ENCODE measurements at regions not wholly inside any gene's neighbourhood (a gene's known extent, or its start where the extent isn't known, plus 50 kb on each side); places are given as distances from the start of the nearest gene placed in this dataset.

- Histone ChIP-seq H3K9me3 (no peaks in the 10 kb centered on the region), H3K27ac (no peak overlapping the region), H3K36me3 (no peaks in the 10 kb centered on the region), H3K4me1 (ENCODE audit: control insufficient read depth in 1 of 2, low read depth in 2 of 2) (no peaks in the 10 kb centered on the region), H3K4me3 (no peak overlapping the region), H3K27me3 (replicated peaks; ENCODE audit: insufficient read depth) (no peaks in the 10 kb centered on the region)
- no peak for ATAC-seq (ENCODE audit: insufficient number of reproducible peaks, low FRiP score, low read depth)
- TF ChIP-seq CTCF (IDR thresholded peaks at IDR 0.05) = no peak
- no peak for DNase-seq (ENCODE audit: low spot score)
These were observed 243.1 kb upstream of the SETBP1 start for GRCh38 chr18:44437603-44438002.

GRCh38 chr18:44450226-44450625 lies 230.5 kb upstream of the SETBP1 start:
- no peaks in the 10 kb centered on the region for H3K27me3 ChIP-seq (replicated peaks; ENCODE audit: insufficient read depth)
- no peak overlapping the region for H3K4me3 ChIP-seq
- H3K36me3 ChIP-seq = no peaks in the 10 kb centered on the region
- H3K4me1 ChIP-seq (ENCODE audit: control insufficient read depth in 1 of 2, low read depth in 2 of 2) = no peaks in the 10 kb centered on the region
- ATAC-seq (ENCODE audit: insufficient number of reproducible peaks, low FRiP score, low read depth) = no peak
- no peaks in the 10 kb centered on the region for H3K9me3 ChIP-seq
- TF ChIP-seq CTCF (IDR thresholded peaks at IDR 0.05) = no peak
- no peak overlapping the region for H3K27ac ChIP-seq
- DNase-seq (ENCODE audit: low spot score) = no peak

- no peak overlapping the region for H3K27ac ChIP-seq
- no peaks in the 10 kb centered on the region for H3K4me1 ChIP-seq (ENCODE audit: control insufficient read depth in 1 of 2, low read depth in 2 of 2)
- no peaks in the 10 kb centered on the region for H3K36me3 ChIP-seq
- H3K27me3 ChIP-seq (replicated peaks; ENCODE audit: insufficient read depth) = no peaks in the 10 kb centered on the region
- TF ChIP-seq CTCF (IDR thresholded peaks at IDR 0.05) = no peak
- DNase-seq (ENCODE audit: low spot score) = no peak
- no peaks in the 10 kb centered on the region for H3K9me3 ChIP-seq
- no peak overlapping the region for H3K4me3 ChIP-seq
- no peak for ATAC-seq (ENCODE audit: insufficient number of reproducible peaks, low FRiP score, low read depth)
These were observed 228.3 kb upstream of the SETBP1 start for GRCh38 chr18:44452346-44452745.

GRCh38 chr18:44453505-44453904 lies 227.2 kb upstream of the SETBP1 start:
- Histone ChIP-seq H3K27ac (no peak overlapping the region), H3K4me1 (ENCODE audit: control insufficient read depth in 1 of 2, low read depth in 2 of 2) (no peaks in the 10 kb centered on the region), H3K4me3 (no peak overlapping the region), H3K27me3 (replicated peaks; ENCODE audit: insufficient read depth) (no peaks in the 10 kb centered on the region), H3K9me3 (no peaks in the 10 kb centered on the region), H3K36me3 (no peaks in the 10 kb centered on the region)
- DNase-seq (ENCODE audit: low spot score) = no peak
- TF ChIP-seq CTCF (IDR thresholded peaks at IDR 0.05) = no peak
- no peak for ATAC-seq (ENCODE audit: insufficient number of reproducible peaks, low FRiP score, low read depth)

GRCh38 chr18:44458777-44459176 lies 221.9 kb upstream of the SETBP1 start:
- Histone ChIP-seq H3K4me1 (ENCODE audit: control insufficient read depth in 1 of 2, low read depth in 2 of 2) (no peaks in the 10 kb centered on the region), H3K27me3 (replicated peaks; ENCODE audit: insufficient read depth) (no peaks in the 10 kb centered on the region), H3K4me3 (no peak overlapping the region), H3K36me3 (no peaks in the 10 kb centered on the region), H3K9me3 (no peaks in the 10 kb centered on the region), H3K27ac (no peak overlapping the region)
- no peak for DNase-seq (ENCODE audit: low spot score)
- peak; percentile 65 for ATAC-seq (ENCODE audit: insufficient number of reproducible peaks, low FRiP score, low read depth)
- TF ChIP-seq CTCF (IDR thresholded peaks at IDR 0.05) = no peak

All from thoracic aorta (tissue), 2 donors.